ENCODE measurements at regions not wholly inside any gene's neighbourhood (a gene's known extent, or its start where the extent isn't known, plus 50 kb on each side); places are given as distances from the start of the nearest gene placed in this dataset.
"Not testable (repeated sequence)": the region's sequence is repeated elsewhere in the genome, so short reads cannot be mapped to it uniquely, and the experiment has no call there.

- not testable (repeated sequence) for TF ChIP-seq CTCF (IDR thresholded peaks at IDR 0.05; ENCODE audit: low read depth, low read length, missing input control); HNF4A (conservative IDR thresholded peaks at IDR 0.05); TAF1 (conservative IDR thresholded peaks at IDR 0.05); SP1 (IDR thresholded peaks at IDR 0.05); ATF3 (IDR thresholded peaks at IDR 0.05); FOXA1 (IDR thresholded peaks at IDR 0.05); REST (IDR thresholded peaks at IDR 0.05); RAD21 (IDR thresholded peaks at IDR 0.05); JUND (IDR thresholded peaks at IDR 0.05); YY1 (IDR thresholded peaks at IDR 0.05)
These were observed 613.9 kb downstream of the HTR1B start for GRCh38 chr6:76849274-76849970.

Measured in liver (tissue), 3 donors.